ENCODE measurements at regions not wholly inside any gene's neighbourhood (a gene's known extent, or its start where the extent isn't known, plus 50 kb on each side); places are given as distances from the start of the nearest gene placed in this dataset.
"Not testable (repeated sequence)": the region's sequence is repeated elsewhere in the genome, so short reads cannot be mapped to it uniquely, and the experiment has no call there.

DNA sequence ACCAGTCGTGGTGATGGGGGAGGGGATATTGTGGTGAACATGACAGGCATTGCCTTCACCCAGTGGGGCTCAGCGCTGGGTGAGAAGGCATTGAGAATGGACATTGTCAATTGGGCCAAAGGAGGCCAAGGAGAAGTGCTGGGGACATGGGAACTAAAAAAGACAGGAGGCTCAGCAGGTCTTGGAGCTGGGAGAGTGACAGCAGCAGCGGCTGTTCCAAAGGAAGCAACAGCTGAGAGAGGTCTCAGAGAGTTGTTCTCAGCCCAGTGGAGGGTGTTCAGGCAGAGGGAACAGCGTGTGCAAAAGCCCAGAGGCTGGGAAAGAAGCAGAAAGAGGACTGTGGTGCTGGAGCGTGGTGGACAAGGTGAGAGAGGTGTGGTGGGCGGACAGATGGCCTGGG, 56.6 kb upstream of the ASNS start:
- intact Hi-C loops (cut with DNase I; ENCODE audit: low total_unique reads); H3K9me3 ChIP-seq; H3K4me3 ChIP-seq; H3K27me3 ChIP-seq; H3K27ac ChIP-seq; DNase-seq; H3K4me1 ChIP-seq; in situ Hi-C loops (cut with MboI; ENCODE audit: low pct_ligation_motif_present in 1 of 4, low pct_unique_long_range_greater_than_20kb in 1 of 4, low sequenced_read_pairs in 3 of 4); H3K36me3 ChIP-seq: not testable (repeated sequence)
- WGBS, 2 donors (ENCODE audit: low coverage in 1 of 2) = 75 to 80% methylated on average over 5 to 6 of the region's 6 CpGs

GRCh38 chr7:97927790-97928748, 55.9 kb upstream of the ASNS start:
- peak overlapping the region; percentile 38 to 67 (median 44) for H3K4me3 ChIP-seq
- in situ Hi-C loops (cut with MboI; ENCODE audit: low pct_ligation_motif_present in 1 of 4, low pct_unique_long_range_greater_than_20kb in 1 of 4, low sequenced_read_pairs in 3 of 4); H3K4me1 ChIP-seq; H3K27ac ChIP-seq; H3K36me3 ChIP-seq; intact Hi-C loops (cut with DNase I; ENCODE audit: low total_unique reads); H3K27me3 ChIP-seq; H3K9me3 ChIP-seq: not testable (repeated sequence)
- TF ChIP-seq, protein P1, sequence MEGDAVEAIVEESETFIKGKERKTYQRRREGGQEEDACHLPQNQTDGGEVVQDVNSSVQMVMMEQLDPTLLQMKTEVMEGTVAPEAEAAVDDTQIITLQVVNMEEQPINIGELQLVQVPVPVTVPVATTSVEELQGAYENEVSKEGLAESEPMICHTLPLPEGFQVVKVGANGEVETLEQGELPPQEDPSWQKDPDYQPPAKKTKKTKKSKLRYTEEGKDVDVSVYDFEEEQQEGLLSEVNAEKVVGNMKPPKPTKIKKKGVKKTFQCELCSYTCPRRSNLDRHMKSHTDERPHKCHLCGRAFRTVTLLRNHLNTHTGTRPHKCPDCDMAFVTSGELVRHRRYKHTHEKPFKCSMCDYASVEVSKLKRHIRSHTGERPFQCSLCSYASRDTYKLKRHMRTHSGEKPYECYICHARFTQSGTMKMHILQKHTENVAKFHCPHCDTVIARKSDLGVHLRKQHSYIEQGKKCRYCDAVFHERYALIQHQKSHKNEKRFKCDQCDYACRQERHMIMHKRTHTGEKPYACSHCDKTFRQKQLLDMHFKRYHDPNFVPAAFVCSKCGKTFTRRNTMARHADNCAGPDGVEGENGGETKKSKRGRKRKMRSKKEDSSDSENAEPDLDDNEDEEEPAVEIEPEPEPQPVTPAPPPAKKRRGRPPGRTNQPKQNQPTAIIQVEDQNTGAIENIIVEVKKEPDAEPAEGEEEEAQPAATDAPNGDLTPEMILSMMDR (IDR thresholded peaks at IDR 0.05) = peak in 4 of 5 experiments; percentile 66 to 88 (median 78)
- 4% methylated on average over 59 of the region's 80 CpGs; no CpG with 5 or more reads in 1 of the 2 donors for WGBS, 2 donors (ENCODE audit: low coverage in 1 of 2)
- DNase-seq = peak; percentile 64

Data from transverse colon (tissue), 4 donors.